WTC11 (cell line): ENCODE measurements at regions not wholly inside any gene's neighbourhood (a gene's known extent, or its start where the extent isn't known, plus 50 kb on each side); places are given as distances from the start of the nearest gene placed in this dataset.

ENCODE experiments used
- ATAC-seq: fragments of 200-7000 bp; cut with Tn5 transposase; 2 replicates; pipeline ENCODE4 v1.10.0; 2021; ENCODE audit warnings: mild to moderate bottlenecking, moderate library complexity
- CTCF ChIA-PET: fragments of 300-600 bp; sonication (Branson Sonifier 250); formaldehyde crosslinking; loops from one replicate; lab custom pipeline; 2021; ENCODE audit warnings: antibody characterized with exemption; lab: Charles Lee
- POLR2A ChIA-PET: fragments of 350-600 bp; sonication (Branson Sonifier 250); formaldehyde crosslinking; loops from one replicate; lab custom pipeline; 2021; ENCODE audit warnings: antibody characterized with exemption; lab: Charles Lee
- DNase-seq: peaks from one replicate; pipeline ENCODE4 v3.0.0; 2021; ENCODE audit warnings: low spot score
- H3K27ac Mint-ChIP-seq: 2 replicates; pipeline ENCODE4 v1.8.0; 2021; ENCODE audit warnings: mixed read lengths
- H3K27me3 Mint-ChIP-seq: 2 replicates; pipeline ENCODE4 v1.8.0; 2021; ENCODE audit warnings: low read depth, mild to moderate bottlenecking, moderate library complexity, mixed read lengths
- H3K36me3 Mint-ChIP-seq: 2 replicates; pipeline ENCODE4 v1.8.0; 2021; ENCODE audit warnings: mixed read lengths
- H3K4me1 Mint-ChIP-seq: 2 replicates; pipeline ENCODE4 v1.8.0; 2022; ENCODE audit warnings: mixed read lengths
- H3K4me3 Mint-ChIP-seq: 2 replicates; pipeline ENCODE4 v1.8.0; 2021; ENCODE audit warnings: mild to moderate bottlenecking, moderate library complexity, mixed read lengths
- H3K9me3 Mint-ChIP-seq: 2 replicates; pipeline ENCODE4 v1.8.0; 2021; ENCODE audit warnings: mixed read lengths
- CREM ChIP-seq: sonication (generic); formaldehyde crosslinking; IDR thresholded peaks from 2 replicates; pipeline ENCODE4 v1.8.1; 2022; ENCODE audit warnings: mild to moderate bottlenecking, missing genetic modification reagents, moderate library complexity
- ELF4 ChIP-seq: sonication (generic); formaldehyde crosslinking; IDR thresholded peaks from 2 replicates; pipeline ENCODE4 v1.8.1; 2022; ENCODE audit warnings: low read depth, mild to moderate bottlenecking, moderate library complexity, missing genetic modification reagents
- ETV6 ChIP-seq: sonication (generic); formaldehyde crosslinking; IDR thresholded peaks from 2 replicates; pipeline ENCODE4 v1.8.1; 2022; ENCODE audit warnings: mild to moderate bottlenecking, missing genetic modification reagents
- HMGA2 ChIP-seq: fragments of 250-450 bp; sonication (Bioruptor Pico); IDR thresholded peaks from 2 replicates; pipeline ENCODE4 v1.4.0; 2021; ENCODE audit warnings: mild to moderate bottlenecking, moderate library complexity
- JAZF1 ChIP-seq: fragments of 250-450 bp; sonication (Bioruptor Pico); IDR thresholded peaks from 2 replicates; pipeline ENCODE4 v1.9.0; 2021; ENCODE audit warnings: moderate library complexity, mild to moderate bottlenecking, inconsistent platforms
- MAX ChIP-seq: sonication (generic); formaldehyde crosslinking; IDR thresholded peaks from 2 replicates; pipeline ENCODE4 v1.8.0; 2022; ENCODE audit warnings: mild to moderate bottlenecking, missing genetic modification reagents
- NFE2L1 ChIP-seq: sonication (generic); formaldehyde crosslinking; IDR thresholded peaks from 2 replicates; pipeline ENCODE4 v1.8.1; 2023; ENCODE audit warnings: missing genetic modification reagents
- NR1H2 ChIP-seq: sonication (generic); formaldehyde crosslinking; IDR thresholded peaks from 2 replicates; pipeline ENCODE4 v1.9.0; 2021; ENCODE audit warnings: mild to moderate bottlenecking, moderate library complexity, missing genetic modification reagents
- NR2C2 ChIP-seq: sonication (generic); formaldehyde crosslinking; IDR thresholded peaks from 2 replicates; pipeline ENCODE4 v1.8.0; 2022; ENCODE audit warnings: mild to moderate bottlenecking, missing genetic modification reagents
- OVOL2 ChIP-seq: fragments of 250-450 bp; sonication (Bioruptor Pico); IDR thresholded peaks from 2 replicates; pipeline ENCODE4 v1.9.0; 2021; ENCODE audit warnings: mild to moderate bottlenecking, borderline replicate concordance
- PRRX2 ChIP-seq: fragments of 250-450 bp; sonication (Bioruptor Pico); IDR thresholded peaks from 2 replicates; pipeline ENCODE4 v1.8.0; 2021; ENCODE audit warnings: mild to moderate bottlenecking
- RORB ChIP-seq: fragments of 250-450 bp; sonication (Bioruptor Pico); IDR thresholded peaks from 2 replicates; pipeline ENCODE4 v1.9.0; 2021; ENCODE audit warnings: mild to moderate bottlenecking
- ZBTB21 ChIP-seq: sonication (generic); formaldehyde crosslinking; IDR thresholded peaks from 2 replicates; pipeline ENCODE4 v1.8.1; 2023; ENCODE audit warnings: mild to moderate bottlenecking, missing genetic modification reagents, borderline replicate concordance
- ZBTB43 ChIP-seq: sonication (generic); formaldehyde crosslinking; IDR thresholded peaks from 2 replicates; pipeline ENCODE4 v1.8.1; 2023; ENCODE audit warnings: mild to moderate bottlenecking, missing genetic modification reagents
- ZMAT4 ChIP-seq: fragments of 250-450 bp; sonication (Bioruptor Pico); IDR thresholded peaks from 2 replicates; pipeline ENCODE4 v1.9.0; 2021; ENCODE audit warnings: mild to moderate bottlenecking
- ZNF121 ChIP-seq: sonication (generic); formaldehyde crosslinking; IDR thresholded peaks from 2 replicates; pipeline ENCODE4 v1.8.0; 2023; ENCODE audit warnings: missing genetic modification reagents
- ZNF232 ChIP-seq: sonication (generic); formaldehyde crosslinking; IDR thresholded peaks from 2 replicates; pipeline ENCODE4 v1.8.0; 2022; ENCODE audit warnings: mild to moderate bottlenecking, missing genetic modification reagents
- ZNF423 ChIP-seq: fragments of 250-450 bp; sonication (Bioruptor Pico); IDR thresholded peaks from 2 replicates; pipeline ENCODE4 v2.1.2; 2022; ENCODE audit warnings: mild to moderate bottlenecking, moderate library complexity
- ZNF512 ChIP-seq: sonication (generic); formaldehyde crosslinking; IDR thresholded peaks from 2 replicates; pipeline ENCODE4 v1.8.1; 2022; ENCODE audit warnings: missing genetic modification reagents, borderline replicate concordance
- ZNF671 ChIP-seq: fragments of 250-450 bp; sonication (Bioruptor Pico); IDR thresholded peaks from 2 replicates; pipeline ENCODE4 v1.8.0; 2021; ENCODE audit warnings: mild to moderate bottlenecking
- TF ChIP-seq, protein P1 (sequence below): fragments of 250-450 bp; sonication (Bioruptor Pico); IDR thresholded peaks from 2 replicates; pipeline ENCODE4 v1.9.0; 2021; ENCODE audit warnings: mild to moderate bottlenecking, borderline replicate concordance
- TF ChIP-seq, protein P2 (sequence below): sonication (generic); formaldehyde crosslinking; IDR thresholded peaks from 2 replicates; pipeline ENCODE4 v1.8.0; 2022; ENCODE audit warnings: mild to moderate bottlenecking, missing genetic modification reagents

DNA sequence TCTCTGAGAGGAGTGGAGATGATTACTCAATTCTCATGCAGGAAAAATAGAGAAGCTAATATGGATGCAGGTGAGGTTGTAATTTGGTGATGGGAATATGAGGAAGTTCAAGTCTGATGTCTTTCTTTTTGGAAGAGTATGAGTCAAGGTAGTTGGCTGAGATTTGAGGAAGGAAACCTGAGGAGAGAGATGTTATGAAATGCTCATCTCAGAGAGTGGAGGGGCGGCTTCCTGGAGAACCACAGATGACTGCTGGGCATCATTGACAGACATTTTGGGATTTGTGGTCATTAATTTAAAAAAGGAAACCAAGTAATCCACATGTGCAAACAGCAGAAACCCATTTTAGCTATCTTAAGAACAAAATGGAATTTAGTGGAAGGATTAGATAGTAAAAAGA is 72.5 kb upstream of the UST start:
- H3K27me3 Mint-ChIP-seq: peaks cover 3% of the 10 kb centered on the region; the same call in 1 of the 2 replicates
- POLR2A ChIA-PET: no interaction called here
- peaks cover 36% of the 10 kb centered on the region for H3K36me3 Mint-ChIP-seq
- no peak overlapping the region for H3K27ac Mint-ChIP-seq
- H3K9me3 Mint-ChIP-seq: peaks cover 72% of the 10 kb centered on the region
- DNase-seq (no peak), ATAC-seq (no peak)
- CTCF ChIA-PET: no interaction called here
- peaks cover 6% of the 10 kb centered on the region for H3K4me1 Mint-ChIP-seq
- no peak overlapping the region for H3K4me3 Mint-ChIP-seq
- TF ChIP-seq OVOL2 (no peak), ZNF512 (CRISPR knock-in tag) (no peak), ZBTB21 (CRISPR knock-in tag) (no peak), NR2C2 (CRISPR knock-in tag) (no peak), ZMAT4 (CRISPR knock-in tag) (no peak), NR1H2 (CRISPR knock-in tag) (no peak), HMGA2 (CRISPR knock-in tag) (no peak), PRRX2 (CRISPR knock-in tag) (no peak), MAX (CRISPR knock-in tag) (no peak)
- TF ChIP-seq, all 79 proteins: peak for 0

GRCh38 chr6:148677594-148678476 is 69.0 kb upstream of the UST start:
- TF ChIP-seq HMGA2 (CRISPR knock-in tag) (no peak), ETV6 (CRISPR knock-in tag) (no peak), MAX (CRISPR knock-in tag) (no peak), NR2C2 (CRISPR knock-in tag) (no peak), ZNF423 (CRISPR knock-in tag) (no peak), JAZF1 (CRISPR knock-in tag) (no peak), ZNF671 (CRISPR knock-in tag) (no peak), ZNF232 (CRISPR knock-in tag) (no peak), ZNF121 (CRISPR knock-in tag) (no peak), ELF4 (CRISPR knock-in tag) (no peak), CREM (no peak), RORB (no peak), ZBTB43 (CRISPR knock-in tag) (no peak), NFE2L1 (no peak), NR1H2 (CRISPR knock-in tag) (no peak)
- TF ChIP-seq, protein P1, sequence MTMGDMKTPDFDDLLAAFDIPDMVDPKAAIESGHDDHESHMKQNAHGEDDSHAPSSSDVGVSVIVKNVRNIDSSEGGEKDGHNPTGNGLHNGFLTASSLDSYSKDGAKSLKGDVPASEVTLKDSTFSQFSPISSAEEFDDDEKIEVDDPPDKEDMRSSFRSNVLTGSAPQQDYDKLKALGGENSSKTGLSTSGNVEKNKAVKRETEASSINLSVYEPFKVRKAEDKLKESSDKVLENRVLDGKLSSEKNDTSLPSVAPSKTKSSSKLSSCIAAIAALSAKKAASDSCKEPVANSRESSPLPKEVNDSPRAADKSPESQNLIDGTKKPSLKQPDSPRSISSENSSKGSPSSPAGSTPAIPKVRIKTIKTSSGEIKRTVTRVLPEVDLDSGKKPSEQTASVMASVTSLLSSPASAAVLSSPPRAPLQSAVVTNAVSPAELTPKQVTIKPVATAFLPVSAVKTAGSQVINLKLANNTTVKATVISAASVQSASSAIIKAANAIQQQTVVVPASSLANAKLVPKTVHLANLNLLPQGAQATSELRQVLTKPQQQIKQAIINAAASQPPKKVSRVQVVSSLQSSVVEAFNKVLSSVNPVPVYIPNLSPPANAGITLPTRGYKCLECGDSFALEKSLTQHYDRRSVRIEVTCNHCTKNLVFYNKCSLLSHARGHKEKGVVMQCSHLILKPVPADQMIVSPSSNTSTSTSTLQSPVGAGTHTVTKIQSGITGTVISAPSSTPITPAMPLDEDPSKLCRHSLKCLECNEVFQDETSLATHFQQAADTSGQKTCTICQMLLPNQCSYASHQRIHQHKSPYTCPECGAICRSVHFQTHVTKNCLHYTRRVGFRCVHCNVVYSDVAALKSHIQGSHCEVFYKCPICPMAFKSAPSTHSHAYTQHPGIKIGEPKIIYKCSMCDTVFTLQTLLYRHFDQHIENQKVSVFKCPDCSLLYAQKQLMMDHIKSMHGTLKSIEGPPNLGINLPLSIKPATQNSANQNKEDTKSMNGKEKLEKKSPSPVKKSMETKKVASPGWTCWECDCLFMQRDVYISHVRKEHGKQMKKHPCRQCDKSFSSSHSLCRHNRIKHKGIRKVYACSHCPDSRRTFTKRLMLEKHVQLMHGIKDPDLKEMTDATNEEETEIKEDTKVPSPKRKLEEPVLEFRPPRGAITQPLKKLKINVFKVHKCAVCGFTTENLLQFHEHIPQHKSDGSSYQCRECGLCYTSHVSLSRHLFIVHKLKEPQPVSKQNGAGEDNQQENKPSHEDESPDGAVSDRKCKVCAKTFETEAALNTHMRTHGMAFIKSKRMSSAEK (CRISPR knock-in tag): no peak
- TF ChIP-seq, protein P2, sequence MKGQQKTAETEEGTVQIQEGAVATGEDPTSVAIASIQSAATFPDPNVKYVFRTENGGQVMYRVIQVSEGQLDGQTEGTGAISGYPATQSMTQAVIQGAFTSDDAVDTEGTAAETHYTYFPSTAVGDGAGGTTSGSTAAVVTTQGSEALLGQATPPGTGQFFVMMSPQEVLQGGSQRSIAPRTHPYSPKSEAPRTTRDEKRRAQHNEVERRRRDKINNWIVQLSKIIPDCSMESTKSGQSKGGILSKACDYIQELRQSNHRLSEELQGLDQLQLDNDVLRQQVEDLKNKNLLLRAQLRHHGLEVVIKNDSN: no peak
- TF ChIP-seq, all 79 proteins: peak for 0
- Mint-ChIP-seq H3K27me3 (no peaks in the 10 kb centered on the region; the same call in 1 of the 2 replicates), H3K36me3 (peaks cover 14% of the 10 kb centered on the region), H3K9me3 (peaks cover 43% of the 10 kb centered on the region), H3K27ac (no peak overlapping the region), H3K4me1 (no peaks in the 10 kb centered on the region), H3K4me3 (no peak overlapping the region)
- POLR2A ChIA-PET: no interaction called here
- CTCF ChIA-PET: no interaction called here
- ATAC-seq (no peak), DNase-seq (no peak)
